Spleen (tissue), 11 donors: ENCODE measurements at regions not wholly inside any gene's neighbourhood (a gene's known extent, or its start where the extent isn't known, plus 50 kb on each side); places are given as distances from the start of the nearest gene placed in this dataset.

Experiments used
- DNase-seq: peaks from one replicate; pipeline ENCODE4 v3.0.0-alpha.2; 2020
- H3K27ac ChIP-seq, 8 donors: fragments of 200-600 bp; sonication (generic) in 7 of 8; 1 replicate in 4 of 8; 2 replicates in 4 of 8; pipeline versions ENCODE4 v1.5.0 to v1.8.0; 2016 to 2021; ENCODE audit warnings: inconsistent platforms in 4 of 8, mild to moderate bottlenecking in 4 of 8, moderate library complexity in 1 of 8
- H3K27me3 ChIP-seq, 7 donors: fragments of 200-600 bp; sonication (generic) in 6 of 7; replicated peaks in 1 of 7; 1 replicate in 4 of 7; 2 replicates in 3 of 7; pipeline versions ENCODE4 v1.5.0 to v1.8.0; 2016 to 2021; ENCODE audit warnings: inconsistent platforms in 3 of 7, mild to moderate bottlenecking in 1 of 7
- H3K36me3 ChIP-seq, 6 donors: fragments of 200-600 bp; sonication (generic) in 5 of 6; 1 replicate in 4 of 6; 2 replicates in 2 of 6; pipeline versions ENCODE4 v1.5.0 to v1.8.0; 2016 to 2021; ENCODE audit warnings: inconsistent platforms in 2 of 6
- H3K4me1 ChIP-seq, 6 donors: fragments of 200-600 bp; sonication (generic) in 5 of 6; 1 replicate in 3 of 6; 2 replicates in 3 of 6; pipeline versions ENCODE4 v1.5.0 to v1.8.0; 2016 to 2021; ENCODE audit warnings: inconsistent platforms in 3 of 6
- H3K4me3 ChIP-seq, 8 donors: fragments of 200-600 bp; sonication (generic) in 7 of 8; 1 replicate in 4 of 8; 2 replicates in 4 of 8; pipeline versions ENCODE4 v1.5.0 to v1.8.0; 2016 to 2021; ENCODE audit warnings: inconsistent platforms in 4 of 8, mild to moderate bottlenecking in 4 of 8, moderate library complexity in 2 of 8
- H3K9me3 ChIP-seq, 8 donors: fragments of 200-600 bp; sonication (generic) in 7 of 8; 1 replicate in 4 of 8; 2 replicates in 4 of 8; pipeline versions ENCODE4 v1.5.0 to v1.8.0; 2016 to 2021; ENCODE audit warnings: inconsistent platforms in 4 of 8
- POLR2A ChIP-seq, 3 donors: fragments of 450-650 bp; IDR thresholded peaks; one replicate each; pipeline ENCODE4 v1.5.1; 2017; ENCODE audit warnings: antibody characterized with exemption in 3 of 3, mild to moderate bottlenecking in 1 of 3
- POLR2AphosphoS5 ChIP-seq, 3 donors: sonication (generic); formaldehyde crosslinking; IDR thresholded peaks; one replicate each; pipeline ENCODE4 v1.5.1; 2017; ENCODE audit warnings: antibody characterized with exemption in 3 of 3
- WGBS, 5 donors: extraction: QIAGEN DNeasy Blood & Tissue Kit in 3 of 5; methylation state at CpG; one replicate each; pipeline versions ENCODE4 v1.1.5 to v1.1.7; 2013 to 2018; 5-methylcytosine and 5-hydroxymethylcytosine counted together
- intact Hi-C: fragments of 100-400 bp; cut with DNase I; formaldehyde crosslinking; loops from one replicate; pipeline ENCODE4 v1.15.0; 2023; ENCODE audit warnings: low total_unique reads
- TF ChIP-seq, protein P1 (sequence below), 11 experiments: fragments of 200-600 bp in 7 of 11; fragments of 450-650 bp in 4 of 11; sonication (generic) in 4 of 11; IDR thresholded peaks in 8 of 11; conservative IDR thresholded peaks in 3 of 11; 1 replicate in 7 of 11; 2 replicates in 4 of 11; pipeline versions ENCODE4 v1.4.0 to v1.8.0; 2016 to 2021; ENCODE audit warnings: antibody characterized with exemption in 11 of 11, inconsistent platforms in 4 of 11, mild to moderate bottlenecking in 1 of 11
- donor health status: healthy with polysubstance abuse.
- donor health status: DM: no; HTN: no; CAD: no; lungs with moderate emphysema.
- donor health status: DM: no; HTN: no; CAD: no.
- donor health status: Bipolar disorder and iron deficiency.
- donor health status: healthy.
- donor health status: DM: no; HTN: no; CAD: no.
- donor health status: DM: yes; HTN: yes; CAD: no.

DNA sequence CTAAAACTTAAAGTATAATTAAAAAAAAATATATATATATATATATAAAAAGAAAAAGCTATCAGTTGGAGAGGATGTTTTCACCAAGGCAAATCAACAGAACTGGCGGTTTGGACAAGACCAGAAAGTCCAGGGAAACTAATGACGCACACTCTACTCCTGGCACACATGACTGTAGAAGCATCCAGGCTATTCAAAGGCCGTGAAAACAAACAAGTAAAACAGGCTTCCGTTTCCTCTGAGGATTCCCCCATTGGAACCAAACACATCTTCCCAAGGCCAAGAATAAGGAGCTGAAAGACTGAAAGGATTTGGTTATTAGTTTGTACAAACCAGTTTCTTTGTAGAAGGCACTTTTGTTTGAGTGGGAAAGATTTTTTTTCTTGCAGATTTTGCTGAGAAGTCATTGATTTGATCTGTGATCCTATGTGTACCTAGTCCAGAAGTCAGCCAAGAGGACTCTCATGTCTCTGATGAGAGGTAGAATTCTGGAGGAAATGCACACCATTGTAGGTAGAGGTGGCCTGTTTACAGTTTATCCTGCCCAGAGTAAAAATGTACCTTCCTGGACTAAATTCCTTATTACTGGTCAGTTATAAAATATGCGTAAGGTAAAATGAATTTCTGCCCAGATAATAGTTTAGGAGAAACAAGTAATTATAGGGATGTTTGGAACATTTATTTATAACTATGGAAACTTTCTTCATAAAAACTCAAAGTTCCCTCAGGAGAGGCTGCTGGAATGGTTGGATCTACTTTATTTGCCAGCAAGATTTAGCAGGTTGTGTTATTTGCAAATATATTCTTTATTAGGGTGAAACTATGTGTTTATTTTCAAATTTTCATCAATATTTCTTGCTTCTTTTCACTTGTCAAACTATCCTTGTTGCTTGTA, 66.5 kb downstream of the DMP1 start:
- intact Hi-C loops = no loop called here
- H3K4me1 ChIP-seq = no peaks in the 10 kb centered on the region
- 69 to 90% (median 84%) methylated on average over 5 of the region's 5 CpGs for WGBS, 5 donors
- DNase-seq = no peak
- H3K27ac ChIP-seq = no peak overlapping the region
- H3K27me3 ChIP-seq = no peaks in the 10 kb centered on the region
- TF ChIP-seq POLR2AphosphoS5 (IDR thresholded peaks at IDR 0.05) (no peak), POLR2A (IDR thresholded peaks at IDR 0.05) (no peak)
- TF ChIP-seq, protein P1, sequence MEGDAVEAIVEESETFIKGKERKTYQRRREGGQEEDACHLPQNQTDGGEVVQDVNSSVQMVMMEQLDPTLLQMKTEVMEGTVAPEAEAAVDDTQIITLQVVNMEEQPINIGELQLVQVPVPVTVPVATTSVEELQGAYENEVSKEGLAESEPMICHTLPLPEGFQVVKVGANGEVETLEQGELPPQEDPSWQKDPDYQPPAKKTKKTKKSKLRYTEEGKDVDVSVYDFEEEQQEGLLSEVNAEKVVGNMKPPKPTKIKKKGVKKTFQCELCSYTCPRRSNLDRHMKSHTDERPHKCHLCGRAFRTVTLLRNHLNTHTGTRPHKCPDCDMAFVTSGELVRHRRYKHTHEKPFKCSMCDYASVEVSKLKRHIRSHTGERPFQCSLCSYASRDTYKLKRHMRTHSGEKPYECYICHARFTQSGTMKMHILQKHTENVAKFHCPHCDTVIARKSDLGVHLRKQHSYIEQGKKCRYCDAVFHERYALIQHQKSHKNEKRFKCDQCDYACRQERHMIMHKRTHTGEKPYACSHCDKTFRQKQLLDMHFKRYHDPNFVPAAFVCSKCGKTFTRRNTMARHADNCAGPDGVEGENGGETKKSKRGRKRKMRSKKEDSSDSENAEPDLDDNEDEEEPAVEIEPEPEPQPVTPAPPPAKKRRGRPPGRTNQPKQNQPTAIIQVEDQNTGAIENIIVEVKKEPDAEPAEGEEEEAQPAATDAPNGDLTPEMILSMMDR (IDR thresholded peaks at IDR 0.05 in 8 of 11, conservative IDR thresholded peaks at IDR 0.05 in 3 of 11) = no peak
- H3K9me3 ChIP-seq = no peaks in the 10 kb centered on the region
- H3K4me3 ChIP-seq = no peak overlapping the region
- no peaks in the 10 kb centered on the region for H3K36me3 ChIP-seq

DNA sequence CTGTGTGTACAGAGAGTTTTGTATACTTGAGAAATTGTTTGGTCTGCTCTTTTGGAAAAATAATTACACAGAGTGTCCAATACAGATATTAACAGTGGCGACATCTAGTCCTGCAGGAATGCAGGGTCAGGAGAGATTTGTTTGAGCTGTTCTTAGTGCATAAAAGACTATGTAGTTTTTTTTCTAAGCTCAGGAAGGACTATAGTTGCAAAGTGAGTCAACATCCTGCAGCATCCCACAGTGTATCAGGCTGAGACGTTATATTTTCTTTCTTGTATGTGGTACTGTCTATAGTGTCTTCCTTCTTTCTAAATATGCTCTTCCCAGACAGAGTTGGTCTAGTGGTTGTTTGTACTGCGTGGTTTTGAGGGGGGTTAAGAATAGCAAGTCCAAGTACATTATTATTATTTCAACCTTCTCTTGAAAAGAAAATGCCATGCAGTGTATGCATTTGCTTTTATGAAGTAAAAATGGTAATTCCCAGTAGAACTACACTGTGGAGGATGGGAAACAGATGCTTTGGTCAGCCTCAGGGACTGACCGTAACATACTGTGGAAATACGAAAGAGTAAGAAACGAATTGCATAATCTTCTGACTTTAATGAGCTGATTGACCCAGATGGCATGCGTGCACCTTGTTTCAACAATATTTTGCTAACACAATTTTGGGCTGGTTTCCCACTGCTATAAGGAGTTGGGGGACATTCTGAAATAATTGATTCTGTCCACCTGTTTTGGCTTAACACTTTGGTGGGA, 67.4 kb downstream of the DMP1 start:
- no peak for DNase-seq
- no peaks in the 10 kb centered on the region for H3K27me3 ChIP-seq
- no peak overlapping the region for H3K4me3 ChIP-seq
- intact Hi-C loops = no loop called here
- no peaks in the 10 kb centered on the region for H3K36me3 ChIP-seq
- 64 to 79% (median 74%) methylated on average over 7 of the region's 7 CpGs for WGBS, 5 donors
- TF ChIP-seq POLR2AphosphoS5 (IDR thresholded peaks at IDR 0.05) (no peak), POLR2A (IDR thresholded peaks at IDR 0.05) (no peak)
- TF ChIP-seq, protein P1 (IDR thresholded peaks at IDR 0.05 in 8 of 11, conservative IDR thresholded peaks at IDR 0.05 in 3 of 11) = no peak
- H3K4me1 ChIP-seq = no peaks in the 10 kb centered on the region
- H3K9me3 ChIP-seq = no peaks in the 10 kb centered on the region
- H3K27ac ChIP-seq = no peak overlapping the region

DNA sequence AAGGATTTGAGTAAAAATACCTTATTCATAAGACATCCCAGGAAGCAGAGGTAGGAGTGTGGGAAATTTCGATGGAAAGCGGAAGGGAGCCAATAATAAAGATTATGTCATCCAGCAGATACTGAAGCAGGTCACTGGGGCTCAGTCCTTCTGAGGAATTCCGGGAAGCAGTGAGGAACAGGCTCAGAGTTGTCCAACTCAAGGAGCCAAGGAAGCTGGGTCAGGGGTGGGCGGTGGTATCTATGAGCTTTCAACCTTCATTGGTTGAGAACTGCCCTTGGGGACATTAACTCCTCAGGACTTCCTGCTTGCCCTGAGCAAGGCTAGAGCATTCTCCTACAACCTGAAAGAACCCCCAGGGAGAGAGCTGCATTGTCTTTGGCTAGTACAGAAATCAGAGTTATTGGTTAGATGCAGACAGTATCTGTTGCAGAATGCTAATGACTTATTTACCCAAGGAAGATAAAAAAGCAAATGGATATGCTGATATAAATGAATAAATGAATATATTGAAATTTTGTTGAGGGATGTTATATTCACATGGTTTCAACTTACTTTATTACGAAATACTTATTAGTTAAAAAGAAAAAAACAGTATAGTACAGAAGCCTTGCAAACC, 68.2 kb downstream of the DMP1 start:
- no peaks in the 10 kb centered on the region for H3K36me3 ChIP-seq
- TF ChIP-seq POLR2AphosphoS5 (IDR thresholded peaks at IDR 0.05) = no peak
- TF ChIP-seq POLR2A (IDR thresholded peaks at IDR 0.05) = no peak
- TF ChIP-seq, protein P1 (IDR thresholded peaks at IDR 0.05 in 8 of 11, conservative IDR thresholded peaks at IDR 0.05 in 3 of 11) = no peak
- H3K4me1 ChIP-seq = no peaks in the 10 kb centered on the region
- 70 to 84% (median 73%) methylated on average over 5 of the region's 5 CpGs for WGBS, 5 donors
- H3K9me3 ChIP-seq = no peaks in the 10 kb centered on the region
- intact Hi-C loops = no loop called here
- H3K27me3 ChIP-seq = no peaks in the 10 kb centered on the region
- DNase-seq = no peak
- H3K27ac ChIP-seq = no peak overlapping the region
- H3K4me3 ChIP-seq = no peak overlapping the region
